RWPE1 (cell line): ENCODE measurements at regions not wholly inside any gene's neighbourhood (a gene's known extent, or its start where the extent isn't known, plus 50 kb on each side); places are given as distances from the start of the nearest gene placed in this dataset.

ENCODE experiments used
- CTCF ChIA-PET: fragments of 350-600 bp; sonication (Branson Sonifier 250); formaldehyde crosslinking; extraction: SDS; loops from one replicate; lab custom pipeline; 2021; lab: Yijun Ruan, JAX
- POLR2A ChIA-PET: fragments of 400-600 bp; formaldehyde crosslinking; extraction: SDS; loops from one replicate; lab custom pipeline; 2020; ENCODE audit warnings: antibody characterized with exemption; ENCODE audit not compliant: low non-redundant PET; lab: Yijun Ruan, JAX
- DNase-seq: peaks from one replicate; pipeline ENCODE4 v3.0.0; 2012; ENCODE audit warnings: low spot score
- H3K27ac ChIP-seq: fragments of 450-650 bp; 2 replicates; pipeline ENCODE4 v1.5.1; 2017
- CTCF ChIP-seq: fragments of 450-650 bp; conservative IDR thresholded peaks from 2 replicates; pipeline ENCODE4 v1.5.1; 2017; ENCODE audit warnings: low read depth, mild to moderate bottlenecking

GRCh38 chr2:20122864-20123263, 71.4 kb upstream of the LAPTM4A start:
- DNase-seq = no peak
- ChIA-PET CTCF (interaction anchor here (0.5 kb wide), 1 partner anchor 71 kb away, joined by 3 read pairs; no protein-coding TSS in a partner anchor), POLR2A (no interaction called here)
- no peak for TF ChIP-seq CTCF
- no peak overlapping the region for H3K27ac ChIP-seq

GRCh38 chr2:20120569-20121416, 69.4 kb upstream of the LAPTM4A start:
- no peak for DNase-seq
- no peak overlapping the region for H3K27ac ChIP-seq
- POLR2A ChIA-PET = no interaction called here
- CTCF ChIA-PET = no interaction called here
- no peak for TF ChIP-seq CTCF

- ChIA-PET POLR2A (interaction anchor here (0.6 kb wide), 1 partner anchor 112 kb away, joined by 3 read pairs; no protein-coding TSS in a partner anchor), CTCF (interaction anchor here (0.6 to 0.7 kb wide), 2 partner anchors 38 to 87 kb away, joined by 3 to 4 read pairs; no protein-coding TSS in a partner anchor)
- no peak for TF ChIP-seq CTCF
- no peak for DNase-seq
- no peak overlapping the region for H3K27ac ChIP-seq
Observed at GRCh38 chr2:20118051-20118450, 66.6 kb upstream of the LAPTM4A start.

GRCh38 chr2:20115902-20116301, 64.5 kb upstream of the LAPTM4A start:
- CTCF ChIA-PET = interaction anchor here (0.6 kb wide), 1 partner anchor 138 kb away, joined by 3 read pairs; no protein-coding TSS in a partner anchor

GRCh38 chr2:20115374-20115773, 63.9 kb upstream of the LAPTM4A start:
- H3K27ac ChIP-seq = peak overlapping the region; percentile 7; the same call in 1 of the 2 replicates
- no peak for TF ChIP-seq CTCF
- ChIA-PET POLR2A (no interaction called here), CTCF (no interaction called here)
- DNase-seq = no peak

More at GRCh38 chr2:20115902-20116301, 64.5 kb upstream of the LAPTM4A start:
- DNase-seq = no peak
- TF ChIP-seq CTCF = no peak
- POLR2A ChIA-PET = no interaction called here
- H3K27ac ChIP-seq = peak overlapping the region; percentile 7; the same call in 1 of the 2 replicates

GRCh38 chr2:20113986-20114938, 62.8 kb upstream of the LAPTM4A start:
- TF ChIP-seq CTCF = no peak
- H3K27ac ChIP-seq = peak overlapping the region; percentile 10; the same call in 1 of the 2 replicates
- DNase-seq = peak; percentile 36
- ChIA-PET POLR2A (no interaction called here), CTCF (interaction anchor here (0.6 kb wide), 1 partner anchor 133 kb away, joined by 4 read pairs; no protein-coding TSS in a partner anchor)
